ENCODE measurements at regions not wholly inside any gene's neighbourhood (a gene's known extent, or its start where the extent isn't known, plus 50 kb on each side); places are given as distances from the start of the nearest gene placed in this dataset.

- H3K27ac ChIP-seq (ENCODE audit: low read depth in 1 of 2, low read length in 2 of 2): no peak overlapping the region
- no peaks in the 10 kb centered on the region for H3K27me3 ChIP-seq (ENCODE audit: control insufficient read depth in 2 of 2, insufficient read depth in 2 of 2, low read length in 2 of 2)
- no peak for TF ChIP-seq CTCF (IDR thresholded peaks at IDR 0.05)
- no peaks in the 10 kb centered on the region for H3K9me3 ChIP-seq (replicated peaks in 1 of 2; ENCODE audit: control insufficient read depth in 1 of 2, insufficient read depth in 1 of 2, low read length in 2 of 2)
- H4K20me1 ChIP-seq (ENCODE audit: insufficient read depth, low read length): no peaks in the 10 kb centered on the region
- no CpG with 5 or more reads among the region's 1 CpG for WGBS (ENCODE audit: insufficient coverage)
- no peaks in the 10 kb centered on the region for H3K36me3 Mint-ChIP-seq
- no peaks in the 10 kb centered on the region for H3K4me1 ChIP-seq (ENCODE audit: control insufficient read depth in 1 of 2, insufficient read depth in 2 of 2, low read length in 2 of 2)
- peaks cover 0 to 8% (median 0%) of the 10 kb centered on the region in 7 donors for H3K9me3 Mint-ChIP-seq
- H3K4me2 ChIP-seq (replicated peaks; ENCODE audit: extremely low read depth, low read length, poor library complexity, severe bottlenecking): no peak overlapping the region
- H3K9ac ChIP-seq (ENCODE audit: insufficient read depth, low read length, poor library complexity, severe bottlenecking): no peak overlapping the region
- H3K79me2 ChIP-seq (ENCODE audit: insufficient read depth, low read length): no peaks in the 10 kb centered on the region
- no peak overlapping the region for H3K4me3 ChIP-seq (replicated peaks in 1 of 3; ENCODE audit: low read depth in 2 of 3, low read length in 3 of 3)
- peaks cover 0 to 4% (median 1%) of the 10 kb centered on the region in 3 donors for H3K27me3 Mint-ChIP-seq (ENCODE audit: low read depth in 3 of 3)
- no peaks in the 10 kb centered on the region for H3K36me3 ChIP-seq (replicated peaks in 1 of 2; ENCODE audit: control insufficient read depth in 1 of 2, insufficient read depth in 2 of 2, low read length in 2 of 2)
- intact Hi-C loops (cut with micrococcal nuclease): no loop called here
- no peak overlapping the region for H3K4me3 Mint-ChIP-seq
- no peaks in the 10 kb centered on the region for H3K4me1 Mint-ChIP-seq
- no peak for DNase-seq
- H2AFZ ChIP-seq (ENCODE audit: insufficient read depth, low read depth, low read length, poor library complexity, severe bottlenecking): no peak overlapping the region
- H3K27ac Mint-ChIP-seq: no peak overlapping the region
These were observed 665.6 kb downstream of the DHX35 start for GRCh38 chr20:39627765-39628164.

GRCh38 chr20:39624316-39624715, 662.2 kb downstream of the DHX35 start:
- H3K27me3 ChIP-seq (ENCODE audit: control insufficient read depth in 2 of 2, insufficient read depth in 2 of 2, low read length in 2 of 2): no peaks in the 10 kb centered on the region
- Mint-ChIP-seq H3K9me3 (peaks cover 0 to 6% (median 0%) of the 10 kb centered on the region in 7 donors), H3K27ac (no peak overlapping the region), H3K36me3 (no peaks in the 10 kb centered on the region), H3K4me1 (no peaks in the 10 kb centered on the region), H3K4me3 (no peak overlapping the region), H3K27me3 (ENCODE audit: low read depth in 3 of 3) (no peaks in the 10 kb centered on the region)
- H3K9me3 ChIP-seq (replicated peaks in 1 of 2; ENCODE audit: control insufficient read depth in 1 of 2, insufficient read depth in 1 of 2, low read length in 2 of 2): no peaks in the 10 kb centered on the region
- no peak overlapping the region for H3K4me2 ChIP-seq (replicated peaks; ENCODE audit: extremely low read depth, low read length, poor library complexity, severe bottlenecking)
- no peak overlapping the region for H3K9ac ChIP-seq (ENCODE audit: insufficient read depth, low read length, poor library complexity, severe bottlenecking)
- no peaks in the 10 kb centered on the region for H3K79me2 ChIP-seq (ENCODE audit: insufficient read depth, low read length)
- H3K27ac ChIP-seq (ENCODE audit: low read depth in 1 of 2, low read length in 2 of 2): no peak overlapping the region
- intact Hi-C loops (cut with micrococcal nuclease): no loop called here
- no CpG with 5 or more reads among the region's 1 CpG for WGBS (ENCODE audit: insufficient coverage)
- H3K36me3 ChIP-seq (replicated peaks in 1 of 2; ENCODE audit: control insufficient read depth in 1 of 2, insufficient read depth in 2 of 2, low read length in 2 of 2): no peaks in the 10 kb centered on the region
- no peak overlapping the region for H3K4me3 ChIP-seq (replicated peaks in 1 of 3; ENCODE audit: low read depth in 2 of 3, low read length in 3 of 3)
- no peak for DNase-seq
- no peak overlapping the region for H2AFZ ChIP-seq (ENCODE audit: insufficient read depth, low read depth, low read length, poor library complexity, severe bottlenecking)
- H3K4me1 ChIP-seq (ENCODE audit: control insufficient read depth in 1 of 2, insufficient read depth in 2 of 2, low read length in 2 of 2): no peaks in the 10 kb centered on the region
- no peak for TF ChIP-seq CTCF (IDR thresholded peaks at IDR 0.05)
- no peaks in the 10 kb centered on the region for H4K20me1 ChIP-seq (ENCODE audit: insufficient read depth, low read length)
